Suprapubic skin (tissue), 3 donors: ENCODE measurements at regions not wholly inside any gene's neighbourhood (a gene's known extent, or its start where the extent isn't known, plus 50 kb on each side); places are given as distances from the start of the nearest gene placed in this dataset.

Experiments used
- EP300 ChIP-seq: sonication (generic); formaldehyde crosslinking; IDR thresholded peaks from one replicate; pipeline ENCODE4 v1.6.1; 2017; ENCODE audit warnings: antibody characterized with exemption
- POLR2A ChIP-seq, 2 donors: fragments of 450-650 bp; IDR thresholded peaks; one replicate each; pipeline ENCODE4 v1.6.1; 2017; ENCODE audit warnings: antibody characterized with exemption in 2 of 2, mild to moderate bottlenecking in 2 of 2, moderate library complexity in 2 of 2
- TF ChIP-seq, protein P1 (sequence below), 2 donors: fragments of 200-600 bp in 1 of 2; fragments of 450-650 bp in 1 of 2; sonication (generic) in 1 of 2; IDR thresholded peaks; one replicate each; pipeline ENCODE4 v1.5.1; 2016 to 2019; ENCODE audit warnings: antibody characterized with exemption in 2 of 2, mild to moderate bottlenecking in 1 of 2, moderate library complexity in 1 of 2

GRCh38 chr17:54435966-54436365 is 464.7 kb upstream of the TOM1L1 start:
- no peak for TF ChIP-seq EP300
- TF ChIP-seq, protein P1, sequence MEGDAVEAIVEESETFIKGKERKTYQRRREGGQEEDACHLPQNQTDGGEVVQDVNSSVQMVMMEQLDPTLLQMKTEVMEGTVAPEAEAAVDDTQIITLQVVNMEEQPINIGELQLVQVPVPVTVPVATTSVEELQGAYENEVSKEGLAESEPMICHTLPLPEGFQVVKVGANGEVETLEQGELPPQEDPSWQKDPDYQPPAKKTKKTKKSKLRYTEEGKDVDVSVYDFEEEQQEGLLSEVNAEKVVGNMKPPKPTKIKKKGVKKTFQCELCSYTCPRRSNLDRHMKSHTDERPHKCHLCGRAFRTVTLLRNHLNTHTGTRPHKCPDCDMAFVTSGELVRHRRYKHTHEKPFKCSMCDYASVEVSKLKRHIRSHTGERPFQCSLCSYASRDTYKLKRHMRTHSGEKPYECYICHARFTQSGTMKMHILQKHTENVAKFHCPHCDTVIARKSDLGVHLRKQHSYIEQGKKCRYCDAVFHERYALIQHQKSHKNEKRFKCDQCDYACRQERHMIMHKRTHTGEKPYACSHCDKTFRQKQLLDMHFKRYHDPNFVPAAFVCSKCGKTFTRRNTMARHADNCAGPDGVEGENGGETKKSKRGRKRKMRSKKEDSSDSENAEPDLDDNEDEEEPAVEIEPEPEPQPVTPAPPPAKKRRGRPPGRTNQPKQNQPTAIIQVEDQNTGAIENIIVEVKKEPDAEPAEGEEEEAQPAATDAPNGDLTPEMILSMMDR (IDR thresholded peaks at IDR 0.05), result no peak
- no peak for TF ChIP-seq POLR2A (IDR thresholded peaks at IDR 0.05)
